ENCODE measurements at regions not wholly inside any gene's neighbourhood (a gene's known extent, or its start where the extent isn't known, plus 50 kb on each side); places are given as distances from the start of the nearest gene placed in this dataset.

- H4K5ac ChIP-seq (ENCODE audit: low read depth, low read length), result no peak overlapping the region
- dilution Hi-C loops (cut with HindIII; ENCODE audit: low sequenced_read_pairs, unreplicated experiment) (no loop called here), in situ Hi-C loops (cut with MboI; ENCODE audit: low sequenced_read_pairs) (no loop called here), intact Hi-C loops (cut with micrococcal nuclease) (no loop called here)
- no peak overlapping the region for H3K56ac ChIP-seq (ENCODE audit: extremely low read depth, insufficient read depth, low read length)
- no peaks in the 10 kb centered on the region for H3K27me3 ChIP-seq (ENCODE audit: control insufficient read depth, insufficient read depth, low read length)
- no peak overlapping the region for H2BK15ac ChIP-seq (ENCODE audit: low read depth, low read length)
- no peak for TF ChIP-seq CHD1 (IDR thresholded peaks at IDR 0.05; ENCODE audit: low read depth, low read length)
- TF ChIP-seq ELK1 (IDR thresholded peaks at IDR 0.05; ENCODE audit: borderline replicate concordance, low read depth, low read length), result no peak
- no peak for TF ChIP-seq RFX5 (IDR thresholded peaks at IDR 0.05; ENCODE audit: low read depth, low read length)
- no peak for TF ChIP-seq CEBPB (IDR thresholded peaks at IDR 0.05; ENCODE audit: low read depth, low read length)
- no peak for TF ChIP-seq RCOR1 (IDR thresholded peaks at IDR 0.05; ENCODE audit: insufficient replicate concordance, low read length)
- TF ChIP-seq POLR2A (IDR thresholded peaks at IDR 0.05; ENCODE audit: low read depth, low read length), result no peak
- TF ChIP-seq MXI1 (IDR thresholded peaks at IDR 0.05; ENCODE audit: borderline replicate concordance, low read depth, low read length), result no peak
- no peak for TF ChIP-seq FOS (IDR thresholded peaks at IDR 0.05; ENCODE audit: low read depth, low read length)
- no peak for TF ChIP-seq BHLHE40 (IDR thresholded peaks at IDR 0.05; ENCODE audit: low read depth, low read length)
- no peak for TF ChIP-seq USF2 (IDR thresholded peaks at IDR 0.05; ENCODE audit: low read depth, low read length)
- TF ChIP-seq, protein P1, sequence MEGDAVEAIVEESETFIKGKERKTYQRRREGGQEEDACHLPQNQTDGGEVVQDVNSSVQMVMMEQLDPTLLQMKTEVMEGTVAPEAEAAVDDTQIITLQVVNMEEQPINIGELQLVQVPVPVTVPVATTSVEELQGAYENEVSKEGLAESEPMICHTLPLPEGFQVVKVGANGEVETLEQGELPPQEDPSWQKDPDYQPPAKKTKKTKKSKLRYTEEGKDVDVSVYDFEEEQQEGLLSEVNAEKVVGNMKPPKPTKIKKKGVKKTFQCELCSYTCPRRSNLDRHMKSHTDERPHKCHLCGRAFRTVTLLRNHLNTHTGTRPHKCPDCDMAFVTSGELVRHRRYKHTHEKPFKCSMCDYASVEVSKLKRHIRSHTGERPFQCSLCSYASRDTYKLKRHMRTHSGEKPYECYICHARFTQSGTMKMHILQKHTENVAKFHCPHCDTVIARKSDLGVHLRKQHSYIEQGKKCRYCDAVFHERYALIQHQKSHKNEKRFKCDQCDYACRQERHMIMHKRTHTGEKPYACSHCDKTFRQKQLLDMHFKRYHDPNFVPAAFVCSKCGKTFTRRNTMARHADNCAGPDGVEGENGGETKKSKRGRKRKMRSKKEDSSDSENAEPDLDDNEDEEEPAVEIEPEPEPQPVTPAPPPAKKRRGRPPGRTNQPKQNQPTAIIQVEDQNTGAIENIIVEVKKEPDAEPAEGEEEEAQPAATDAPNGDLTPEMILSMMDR (conservative IDR thresholded peaks at IDR 0.05; ENCODE audit: low read depth, low read length), result no peak
- TF ChIP-seq RAD21 (IDR thresholded peaks at IDR 0.05; ENCODE audit: low read length), result no peak
- no peak for TF ChIP-seq SMC3 (IDR thresholded peaks at IDR 0.05; ENCODE audit: low read depth, low read length)
- TF ChIP-seq MAFK (IDR thresholded peaks at IDR 0.05; ENCODE audit: low read depth, low read length), result no peak
- TF ChIP-seq MAZ (IDR thresholded peaks at IDR 0.05; ENCODE audit: borderline replicate concordance, low read depth, low read length), result no peak
- TF ChIP-seq NFE2L2 (IDR thresholded peaks at IDR 0.05; ENCODE audit: low read depth, low read length), result no peak
- H3K4me3 ChIP-seq (ENCODE audit: insufficient read depth, low read depth, low read length), result no peak overlapping the region
- DNase-seq, result no peak
- no peaks in the 10 kb centered on the region for H3K36me3 ChIP-seq (ENCODE audit: control insufficient read depth, insufficient read depth, low read length)
- no peak overlapping the region for H3K4ac ChIP-seq (ENCODE audit: low read depth, low read length)
- no peak overlapping the region for H3K9ac ChIP-seq (ENCODE audit: low read depth, low read length)
- no peak overlapping the region for H2BK120ac ChIP-seq (ENCODE audit: low read depth, low read length)
- H3K4me2 ChIP-seq (ENCODE audit: low read depth, low read length), result no peak overlapping the region
- H3K18ac ChIP-seq (ENCODE audit: low read depth, low read length), result no peak overlapping the region
- H2BK20ac ChIP-seq (ENCODE audit: low read depth, low read length), result no peak overlapping the region
- no peak for ATAC-seq (ENCODE audit: low read depth)
- H2AFZ ChIP-seq (replicated peaks; ENCODE audit: low read length, poor library complexity), result no peak overlapping the region
- H3K23ac ChIP-seq (ENCODE audit: low read depth, low read length), result no peak overlapping the region
- H4K91ac ChIP-seq (ENCODE audit: insufficient read depth, low read depth, low read length), result no peak overlapping the region
- H3K14ac ChIP-seq (replicated peaks; ENCODE audit: low read depth, low read length), result no peak overlapping the region
- no peak overlapping the region for H2BK5ac ChIP-seq (ENCODE audit: low read depth, low read length, poor library complexity, severe bottlenecking)
- H3K4me1 ChIP-seq (ENCODE audit: control insufficient read depth, insufficient read depth, low read length), result no peaks in the 10 kb centered on the region
- H2AK9ac ChIP-seq (replicated peaks; ENCODE audit: low read depth, low read length, poor library complexity), result no peak overlapping the region
- no peaks in the 10 kb centered on the region for H3K79me1 ChIP-seq (ENCODE audit: low read depth in 1 of 2, low read length in 2 of 2)
- H2AK5ac ChIP-seq (ENCODE audit: low read depth, low read length), result no peak overlapping the region
- H4K8ac ChIP-seq (ENCODE audit: low read depth in 2 of 2, low read length in 2 of 2), result no peak overlapping the region
- peaks cover 4% of the 10 kb centered on the region; the same call in 1 of the 2 replicates for H3K9me3 ChIP-seq (ENCODE audit: control insufficient read depth, insufficient read depth, low read length)
- no TSS peak for BruUV-seq (replicated peaks)
- H3K27ac ChIP-seq (ENCODE audit: insufficient read depth, low read length), result no peak overlapping the region
- CTCF ChIA-PET, result no interaction called here
- POLR2A ChIA-PET (ENCODE audit: unreplicated experiment), result no interaction called here
- no peaks in the 10 kb centered on the region for H4K20me1 ChIP-seq (ENCODE audit: insufficient read depth, low read length)
- H3K9me1 ChIP-seq (ENCODE audit: insufficient read depth, low read length), result no peaks in the 10 kb centered on the region
Measured at GRCh38 chr9:84460695-84461094, 120.1 kb upstream of the SLC28A3 start.

Measured in IMR-90 (cell line).